Left renal pelvis (tissue), 4 donors: ENCODE measurements at regions not wholly inside any gene's neighbourhood (a gene's known extent, or its start where the extent isn't known, plus 50 kb on each side); places are given as distances from the start of the nearest gene placed in this dataset.

Experiments used
- DNase-seq, 4 donors: peaks; one replicate each; pipeline ENCODE4 v3.0.0-alpha.2; 2013; ENCODE audit warnings: low read depth in 4 of 4, low spot score in 3 of 4

- no peak for DNase-seq
These were observed 610.5 kb downstream of the ACTR3B start for GRCh38 chr7:153370092-153370491.

- no peak for DNase-seq
These were observed 621.1 kb downstream of the ACTR3B start for GRCh38 chr7:153380636-153381035.

GRCh38 chr7:153381275-153382040, 621.9 kb downstream of the ACTR3B start:
- DNase-seq: peak; percentile 42 to 63 (median 46)

- no peak for DNase-seq
These were observed 623.1 kb downstream of the ACTR3B start for GRCh38 chr7:153382641-153383101.

- DNase-seq: no peak
These were observed 624.2 kb downstream of the ACTR3B start for GRCh38 chr7:153383781-153384180.

- no peak for DNase-seq
These were observed 626.0 kb downstream of the ACTR3B start for GRCh38 chr7:153385502-153385901.

- no peak for DNase-seq
These were observed 627.0 kb downstream of the ACTR3B start for GRCh38 chr7:153386556-153386955.

- no peak for DNase-seq
These were observed 629.1 kb downstream of the ACTR3B start for GRCh38 chr7:153388611-153389010.

- DNase-seq: no peak
These were observed 629.7 kb downstream of the ACTR3B start for GRCh38 chr7:153389261-153389660.

GRCh38 chr7:153390955-153391354, 631.4 kb downstream of the ACTR3B start:
- no peak for DNase-seq

GRCh38 chr7:153392726-153393125, 633.2 kb downstream of the ACTR3B start:
- no peak for DNase-seq

- DNase-seq: no peak
These were observed 634.1 kb downstream of the ACTR3B start for GRCh38 chr7:153393666-153394065.

- DNase-seq: no peak
These were observed 636.9 kb downstream of the ACTR3B start for GRCh38 chr7:153396475-153396874.

GRCh38 chr7:153397459-153397858, 637.9 kb downstream of the ACTR3B start:
- DNase-seq: no peak

GRCh38 chr7:153397906-153398305, 638.4 kb downstream of the ACTR3B start:
- DNase-seq: no peak

- DNase-seq: no peak
These were observed 638.8 kb downstream of the ACTR3B start for GRCh38 chr7:153398370-153398769.

GRCh38 chr7:153398789-153399553, 639.4 kb downstream of the ACTR3B start:
- DNase-seq: no peak

- DNase-seq: no peak
These were observed 640.0 kb downstream of the ACTR3B start for GRCh38 chr7:153399554-153399940.

- DNase-seq: no peak
These were observed 641.4 kb downstream of the ACTR3B start for GRCh38 chr7:153400735-153401593.

GRCh38 chr7:153401795-153402720, 642.5 kb downstream of the ACTR3B start:
- DNase-seq: no peak
